GM12892 (cell line): ENCODE measurements at regions not wholly inside any gene's neighbourhood (a gene's known extent, or its start where the extent isn't known, plus 50 kb on each side); places are given as distances from the start of the nearest gene placed in this dataset.

Source experiments
- POLR2A ChIP-seq: IDR thresholded peaks from 2 replicates; pipeline ENCODE4 v1.6.1; 2011; ENCODE audit warnings: low read depth, low read length, control low read depth
- POLR2AphosphoS5 ChIP-seq: IDR thresholded peaks from 2 replicates; pipeline ENCODE4 v1.6.1; 2011; ENCODE audit warnings: low read depth, low read length, control low read depth
- TAF1 ChIP-seq: IDR thresholded peaks from 2 replicates; pipeline ENCODE4 v1.6.1; 2011; ENCODE audit warnings: low read depth, mild to moderate bottlenecking, control low read depth, low read length, borderline replicate concordance

DNA sequence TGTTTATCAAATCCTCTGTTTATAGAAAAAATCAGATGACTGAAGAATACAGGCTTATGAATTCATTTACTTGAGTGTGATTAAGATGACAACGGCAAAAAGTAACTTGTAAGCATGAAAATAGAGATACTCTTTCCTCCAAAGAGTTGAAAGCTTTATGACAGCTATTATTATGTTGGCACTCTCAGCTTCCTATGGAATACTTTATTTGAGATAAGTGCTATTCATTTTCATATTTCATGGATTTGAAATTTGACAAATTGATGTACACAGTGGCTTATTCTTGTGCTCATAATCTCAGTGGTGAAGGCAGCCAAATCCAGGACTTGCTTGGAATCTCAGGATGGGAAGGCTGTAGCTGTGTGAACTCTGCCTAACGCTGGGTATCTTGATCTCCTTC is 991.6 kb downstream of the GALC start:
- TF ChIP-seq POLR2AphosphoS5 (no peak), TAF1 (no peak), POLR2A (no peak)
